Panc1 (cell line): ENCODE measurements at regions not wholly inside any gene's neighbourhood (a gene's known extent, or its start where the extent isn't known, plus 50 kb on each side); places are given as distances from the start of the nearest gene placed in this dataset.

ENCODE experiments used
- ATAC-seq: fragments of 200-7000 bp; cut with Tn5 transposase; 2 replicates; pipeline ENCODE4 v1.9.1; 2020; ENCODE audit warnings: mild to moderate bottlenecking, moderate library complexity
- BruUV-seq: library from RNA; stranded (reverse); fragments of 400-500 nt; replicated peaks from 2 replicates; lab custom pipeline; 2021; lab: Mats Ljungman, UMichigan
- CTCF ChIA-PET: fragments of 300-600 bp; sonication (Branson Sonifier 250); formaldehyde crosslinking; loops from one replicate; lab custom pipeline; 2022; ENCODE audit warnings: antibody characterized with exemption; lab: Charles Lee
- POLR2A ChIA-PET: fragments of 300-600 bp; sonication (Branson Sonifier 250); formaldehyde crosslinking; loops from one replicate; lab custom pipeline; 2022; ENCODE audit warnings: antibody characterized with exemption; lab: Charles Lee
- DNase-seq: peaks from one replicate; pipeline ENCODE4 v3.0.0-alpha.2; 2010; ENCODE audit warnings: low read depth, low spot score
- H3K27ac ChIP-seq: 2 replicates; pipeline ENCODE4 v1.5.1; 2011; ENCODE audit warnings: mild to moderate bottlenecking, low read length, inconsistent platforms
- H3K27me3 ChIP-seq: fragments of 200-500 bp; sonication (Bioruptor generic); 2 replicates; pipeline ENCODE4 v1.6.0; 2014; ENCODE audit warnings: low read length, inconsistent platforms; ENCODE audit not compliant: control insufficient read depth, insufficient read depth
- H3K36me3 ChIP-seq: fragments of 200-500 bp; sonication (Bioruptor generic); 2 replicates; pipeline ENCODE4 v1.5.1; 2014; ENCODE audit warnings: inconsistent platforms, mild to moderate bottlenecking, low read length, moderate library complexity; ENCODE audit not compliant: control insufficient read depth, insufficient read depth
- H3K4me1 ChIP-seq: 2 replicates; pipeline ENCODE4 v1.5.1; 2011; ENCODE audit warnings: inconsistent platforms, mild to moderate bottlenecking, low read length, moderate library complexity; ENCODE audit not compliant: control insufficient read depth, insufficient read depth
- H3K4me3 ChIP-seq, 2 experiments: 2 replicates each; pipeline ENCODE4 v1.5.1; 2011 to 2012; ENCODE audit warnings: low read depth in 2 of 2, low read length in 2 of 2, mild to moderate bottlenecking in 2 of 2, inconsistent platforms in 1 of 2, moderate library complexity in 1 of 2
- H3K9me3 ChIP-seq: fragments of 200-500 bp; sonication (Bioruptor generic); 2 replicates; pipeline ENCODE4 v1.5.1; 2014; ENCODE audit warnings: low read depth, mild to moderate bottlenecking, inconsistent platforms, low read length, moderate library complexity; ENCODE audit not compliant: control insufficient read depth, insufficient read depth
- CTCF ChIP-seq: fragments of 450-650 bp; IDR thresholded peaks from 2 replicates; pipeline ENCODE4 v1.5.1; 2017; ENCODE audit warnings: mild to moderate bottlenecking
- POLR2AphosphoS5 ChIP-seq: IDR thresholded peaks from 2 replicates; pipeline ENCODE4 v1.6.1; 2012; ENCODE audit warnings: mild to moderate bottlenecking, low read depth, low read length, moderate library complexity
- REST ChIP-seq, 2 experiments: IDR thresholded peaks; 2 replicates each; pipeline ENCODE4 v1.6.1; 2011 to 2012; ENCODE audit warnings: low read depth in 2 of 2, control low read depth in 1 of 2, low read length in 1 of 2, mild to moderate bottlenecking in 1 of 2, moderate library complexity in 1 of 2; ENCODE audit not compliant: insufficient read depth in 1 of 2
- SIN3A ChIP-seq: IDR thresholded peaks from 2 replicates; pipeline ENCODE4 v1.6.1; 2012; ENCODE audit warnings: low read depth, mild to moderate bottlenecking, low read length, moderate library complexity, borderline replicate concordance; ENCODE audit not compliant: insufficient read depth
- TCF7L2 ChIP-seq: IDR thresholded peaks from 2 replicates; pipeline ENCODE4 v1.6.1; 2011; ENCODE audit warnings: mild to moderate bottlenecking, low read depth, low read length, inconsistent platforms
- in situ Hi-C: cut with HindIII; loops from 2 replicates; pipeline ENCODE4 v1.10.0; 2016; ENCODE audit warnings: low sequenced_read_pairs, low pct_unique_long_range_greater_than_20kb
- intact Hi-C: fragments of 100-400 bp; cut with micrococcal nuclease; formaldehyde crosslinking; loops from one replicate; pipeline ENCODE4 v1.10.0; 2022; ENCODE audit not compliant: unreplicated experiment

GRCh38 chr4:25549413-25549812 is 106.2 kb upstream of the SLC34A2 start:
- H3K36me3 ChIP-seq = no peaks in the 10 kb centered on the region
- POLR2A ChIA-PET = no interaction called here
- in situ Hi-C loops = no loop called here
- intact Hi-C loops = loop anchor here (1.0 kb wide), 1 partner anchor 27 kb away; no protein-coding TSS in a partner anchor
- no peak overlapping the region for H3K27ac ChIP-seq
- TF ChIP-seq POLR2AphosphoS5 (no peak), CTCF (no peak), REST (IDR thresholded peaks at IDR 0.05; ENCODE audit: insufficient read depth in 1 of 2, low read depth in 2 of 2, low read length in 1 of 2) (no peak), TCF7L2 (no peak), SIN3A (no peak)
- H3K4me3 ChIP-seq = no peak overlapping the region
- ATAC-seq = no peak
- BruUV-seq = no TSS peak
- CTCF ChIA-PET = no interaction called here
- H3K9me3 ChIP-seq = no peaks in the 10 kb centered on the region
- H3K27me3 ChIP-seq = no peaks in the 10 kb centered on the region
- DNase-seq = no peak
- no peaks in the 10 kb centered on the region for H3K4me1 ChIP-seq

GRCh38 chr4:25550376-25551030 is 105.1 kb upstream of the SLC34A2 start:
- Histone ChIP-seq H3K27me3 (no peaks in the 10 kb centered on the region), H3K9me3 (no peaks in the 10 kb centered on the region), H3K4me3 (no peak overlapping the region), H3K4me1 (no peaks in the 10 kb centered on the region), H3K27ac (no peak overlapping the region), H3K36me3 (no peaks in the 10 kb centered on the region)
- ChIA-PET CTCF (no interaction called here), POLR2A (no interaction called here)
- TF ChIP-seq SIN3A = no peak
- TF ChIP-seq REST (IDR thresholded peaks at IDR 0.05; ENCODE audit: insufficient read depth in 1 of 2, low read depth in 2 of 2, low read length in 1 of 2) = no peak
- TF ChIP-seq CTCF = no peak
- TF ChIP-seq POLR2AphosphoS5 = no peak
- no peak for TF ChIP-seq TCF7L2
- no peak for ATAC-seq
- in situ Hi-C loops (no loop called here), intact Hi-C loops (no loop called here)
- BruUV-seq = no TSS peak
- no peak for DNase-seq
